Activated T-helper 1 cell treated with anti-CD3 and anti-CD28 coated beads, Interleukin-12 subunit alpha, Interleukin-12 subunit beta, Interleukin-2, Interleukin-4 antibody, amounts not matched to agents 30 ng/mL and 10 ng/mL and 1 ng/mL, durations not matched to agents 14 hours and 24 hours and 36 hours (primary cell): ENCODE measurements at regions not wholly inside any gene's neighbourhood (a gene's known extent, or its start where the extent isn't known, plus 50 kb on each side); places are given as distances from the start of the nearest gene placed in this dataset.
"Not testable (repeated sequence)": the region's sequence is repeated elsewhere in the genome, so short reads cannot be mapped to it uniquely, and the experiment has no call there.

Source experiments
- DNase-seq: peaks from one replicate; pipeline ENCODE4 v3.0.0; 2021; ENCODE audit warnings: low spot score
- H3K27ac Mint-ChIP-seq: one replicate; pipeline ENCODE4 v1.8.0; 2021; ENCODE audit warnings: mild to moderate bottlenecking, mixed read lengths
- H3K27me3 Mint-ChIP-seq: one replicate; pipeline ENCODE4 v1.8.0; 2022; ENCODE audit warnings: mild to moderate bottlenecking, moderate library complexity, mixed read lengths; ENCODE audit not compliant: insufficient read depth
- H3K36me3 Mint-ChIP-seq: one replicate; pipeline ENCODE4 v1.8.0; 2021; ENCODE audit warnings: low read depth, mixed read lengths
- H3K4me1 Mint-ChIP-seq: one replicate; pipeline ENCODE4 v1.8.0; 2021; ENCODE audit warnings: low read depth, mixed read lengths
- H3K4me3 Mint-ChIP-seq: one replicate; pipeline ENCODE4 v1.8.0; 2021; ENCODE audit warnings: mild to moderate bottlenecking, moderate library complexity, mixed read lengths
- H3K9me3 Mint-ChIP-seq: one replicate; pipeline ENCODE4 v1.8.0; 2021; ENCODE audit warnings: mixed read lengths
- intact Hi-C: fragments of 100-400 bp; cut with micrococcal nuclease; formaldehyde crosslinking; loops from one replicate; pipeline ENCODE4 v1.15.1; 2024

DNA sequence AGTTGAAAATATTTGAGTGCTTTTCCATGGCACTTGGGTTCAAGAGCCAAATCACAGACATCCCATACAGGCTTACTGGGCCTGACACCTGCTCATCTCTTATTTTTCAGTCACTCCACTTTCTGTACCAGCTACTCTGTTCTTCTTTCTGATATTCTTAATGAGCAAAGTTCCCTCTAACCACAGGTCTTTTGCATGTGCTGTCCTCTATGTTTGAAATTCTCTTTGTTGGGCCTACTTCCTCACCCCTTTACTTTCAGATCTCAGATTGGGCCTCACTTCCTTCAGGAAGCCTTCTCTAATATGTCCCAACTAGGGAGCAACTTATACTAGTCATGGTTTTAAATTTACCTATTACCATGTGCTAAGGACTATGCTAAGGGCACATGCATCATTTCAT lies 81.8 kb upstream of the RBMS1 start:
- Mint-ChIP-seq H3K4me1 (no peaks in the 10 kb centered on the region), H3K27ac (no peak overlapping the region), H3K4me3 (no peak overlapping the region), H3K27me3 (peaks cover 2% of the 10 kb centered on the region), H3K36me3 (no peaks in the 10 kb centered on the region), H3K9me3 (no peaks in the 10 kb centered on the region)
- intact Hi-C loops, result no loop called here
- DNase-seq, result no peak

DNA sequence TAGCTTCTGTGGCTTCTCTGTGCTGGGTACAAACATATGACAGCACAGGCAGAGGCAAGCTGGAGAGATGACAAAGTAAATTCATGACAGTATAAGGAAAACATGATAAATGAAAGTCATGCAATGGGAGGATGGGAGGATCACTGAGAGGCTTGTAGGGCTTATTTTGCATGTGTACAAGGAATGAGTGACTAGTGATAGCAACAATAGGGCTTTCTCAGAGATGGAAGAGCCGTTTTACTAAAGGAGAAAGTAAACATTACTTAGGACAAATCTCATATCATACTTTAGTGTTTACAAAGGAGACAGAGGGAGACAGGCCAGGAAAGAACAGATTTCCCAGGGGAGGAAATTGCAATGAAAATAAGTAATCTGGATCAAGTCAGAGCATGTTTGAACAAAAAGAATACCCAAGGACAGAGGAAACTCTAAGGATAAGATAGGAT lies 82.5 kb upstream of the RBMS1 start:
- H3K27ac Mint-ChIP-seq, result no peak overlapping the region
- no peaks in the 10 kb centered on the region for H3K36me3 Mint-ChIP-seq
- peaks cover 2% of the 10 kb centered on the region for H3K27me3 Mint-ChIP-seq
- no peak overlapping the region for H3K4me3 Mint-ChIP-seq
- intact Hi-C loops, result no loop called here
- no peaks in the 10 kb centered on the region for H3K9me3 Mint-ChIP-seq
- no peak for DNase-seq
- no peaks in the 10 kb centered on the region for H3K4me1 Mint-ChIP-seq

DNA sequence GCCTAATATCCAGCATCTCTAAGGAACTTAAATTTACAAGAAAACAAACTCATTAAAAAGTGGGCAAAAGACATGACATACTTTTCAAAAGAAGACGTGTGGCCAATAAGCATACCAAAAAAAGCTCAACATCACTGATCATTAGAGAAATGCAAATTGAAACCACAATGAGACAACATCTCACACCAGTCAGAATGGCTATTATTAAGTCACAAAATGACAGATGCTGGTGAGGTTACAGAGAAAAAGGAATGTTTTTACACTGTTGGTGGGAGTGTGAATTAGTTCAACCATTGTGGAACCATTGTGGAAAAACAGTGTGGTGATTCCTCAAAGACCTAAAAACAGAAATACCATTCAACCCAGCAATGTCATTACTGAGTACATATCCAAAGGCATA lies 83.5 kb upstream of the RBMS1 start:
- H3K36me3 Mint-ChIP-seq, H3K9me3 Mint-ChIP-seq, intact Hi-C loops, H3K4me3 Mint-ChIP-seq, H3K27me3 Mint-ChIP-seq, DNase-seq, H3K27ac Mint-ChIP-seq, H3K4me1 Mint-ChIP-seq: not testable (repeated sequence)

DNA sequence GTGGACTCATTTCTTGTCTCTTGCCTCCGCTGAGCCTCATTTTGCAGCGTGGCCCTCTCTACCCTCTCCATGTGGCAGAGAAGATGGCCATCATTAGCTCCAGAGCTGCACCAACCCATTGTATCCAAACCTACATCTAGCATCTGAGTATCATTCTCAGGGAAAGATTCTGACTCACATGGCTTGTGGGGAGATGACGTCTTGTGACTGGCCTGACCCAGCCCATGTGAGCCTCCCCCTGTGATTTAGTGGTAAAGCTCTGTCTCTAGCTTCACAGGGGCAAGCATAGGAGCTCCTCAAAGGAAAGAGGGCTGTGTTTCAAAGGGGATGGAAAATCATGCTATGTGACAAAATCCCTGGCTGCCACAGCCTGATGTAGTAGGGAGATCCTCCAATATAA lies 87.4 kb upstream of the RBMS1 start:
- intact Hi-C loops, result no loop called here
- H3K27ac Mint-ChIP-seq, result no peak overlapping the region

DNA sequence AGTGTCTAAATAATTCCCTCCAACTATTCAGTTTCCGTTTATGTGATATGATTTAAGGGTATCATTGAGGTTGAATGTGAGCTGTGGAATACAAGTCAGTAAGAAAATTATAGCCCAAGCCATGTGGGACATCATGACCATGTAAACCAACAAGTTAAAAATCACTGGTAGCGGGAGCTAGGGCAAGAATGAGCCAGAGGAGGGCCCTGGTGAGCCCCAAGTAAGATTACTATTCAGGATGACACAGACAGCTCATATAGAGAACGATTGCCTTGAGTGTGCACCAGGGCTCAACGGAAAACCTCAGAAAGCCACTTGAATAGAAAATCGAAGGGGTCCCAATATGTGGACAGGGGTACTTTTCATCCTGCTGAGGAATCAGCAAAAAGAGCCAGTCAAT lies 87.8 kb upstream of the RBMS1 start:
- intact Hi-C loops, result no loop called here
- H3K27me3 Mint-ChIP-seq, result peaks cover 2% of the 10 kb centered on the region
- H3K4me3 Mint-ChIP-seq, result no peak overlapping the region
- no peak for DNase-seq
- H3K4me1 Mint-ChIP-seq, result peaks cover 4% of the 10 kb centered on the region
- H3K27ac Mint-ChIP-seq, result no peak overlapping the region
- H3K9me3 Mint-ChIP-seq, result no peaks in the 10 kb centered on the region
- no peaks in the 10 kb centered on the region for H3K36me3 Mint-ChIP-seq

More for the DNA sequence above, 87.4 kb upstream of the RBMS1 start:
- no peak for DNase-seq
- Mint-ChIP-seq H3K27me3 (peaks cover 2% of the 10 kb centered on the region), H3K4me3 (no peak overlapping the region), H3K9me3 (no peaks in the 10 kb centered on the region), H3K4me1 (peaks cover 3% of the 10 kb centered on the region), H3K36me3 (no peaks in the 10 kb centered on the region)

DNA sequence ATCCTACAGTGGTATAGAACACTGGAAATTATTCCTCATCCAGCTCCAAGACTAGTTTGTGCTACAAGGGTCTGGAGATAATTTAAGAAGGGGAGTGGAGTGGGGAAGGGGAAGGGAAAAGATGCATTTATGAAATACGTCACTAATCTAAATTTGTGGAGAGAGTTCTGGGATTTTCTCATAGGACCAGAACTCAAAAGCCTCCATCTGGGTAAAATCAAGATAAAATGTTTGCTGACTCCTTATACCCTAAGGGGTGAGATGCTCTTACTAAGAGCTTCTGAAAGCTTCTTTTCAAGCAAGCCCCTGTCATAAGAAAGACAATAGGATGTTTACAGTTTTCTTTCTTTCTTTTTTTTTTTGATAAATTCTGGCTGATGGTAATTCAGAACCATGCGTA lies 88.5 kb upstream of the RBMS1 start:
- peaks cover 4% of the 10 kb centered on the region for H3K4me1 Mint-ChIP-seq
- DNase-seq, result no peak

DNA sequence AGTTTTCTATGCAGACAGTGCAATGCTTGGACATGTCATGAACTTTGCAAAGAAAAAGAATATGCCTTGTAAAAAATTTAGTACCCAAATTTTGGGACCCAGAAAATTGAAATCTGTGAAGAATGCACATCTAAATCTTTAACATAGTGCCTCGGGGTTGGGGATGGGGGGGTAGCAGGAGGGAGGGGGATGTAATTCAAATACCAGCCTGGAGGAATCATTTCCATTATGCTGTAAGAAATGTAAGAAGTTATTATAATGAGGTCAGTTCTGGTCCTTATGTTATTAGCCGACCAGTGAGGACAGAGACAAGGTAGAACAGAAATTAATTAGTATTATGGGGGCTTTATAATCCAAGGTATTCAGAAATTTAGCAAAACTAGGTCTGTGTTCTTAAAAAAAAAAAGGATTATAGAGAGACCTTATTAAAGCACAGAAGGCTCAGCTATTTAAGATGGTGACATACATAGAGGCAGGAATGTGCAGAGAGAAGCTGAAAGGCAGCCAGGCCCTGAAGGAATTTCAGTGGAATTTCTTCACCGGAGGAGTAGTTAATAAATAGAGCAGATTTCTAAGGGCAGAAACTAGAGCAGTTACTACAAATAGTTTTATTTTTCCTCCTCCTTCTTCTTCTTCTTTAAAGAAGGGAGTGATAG lies 89.0 kb upstream of the RBMS1 start:
- H3K27ac Mint-ChIP-seq, result no peak overlapping the region

More for the DNA sequence above, 88.5 kb upstream of the RBMS1 start:
- H3K9me3 Mint-ChIP-seq, result no peaks in the 10 kb centered on the region
- no peak overlapping the region for H3K27ac Mint-ChIP-seq
- H3K4me3 Mint-ChIP-seq, result no peak overlapping the region
- peaks cover 2% of the 10 kb centered on the region for H3K27me3 Mint-ChIP-seq
- intact Hi-C loops, result no loop called here
- no peaks in the 10 kb centered on the region for H3K36me3 Mint-ChIP-seq

DNA sequence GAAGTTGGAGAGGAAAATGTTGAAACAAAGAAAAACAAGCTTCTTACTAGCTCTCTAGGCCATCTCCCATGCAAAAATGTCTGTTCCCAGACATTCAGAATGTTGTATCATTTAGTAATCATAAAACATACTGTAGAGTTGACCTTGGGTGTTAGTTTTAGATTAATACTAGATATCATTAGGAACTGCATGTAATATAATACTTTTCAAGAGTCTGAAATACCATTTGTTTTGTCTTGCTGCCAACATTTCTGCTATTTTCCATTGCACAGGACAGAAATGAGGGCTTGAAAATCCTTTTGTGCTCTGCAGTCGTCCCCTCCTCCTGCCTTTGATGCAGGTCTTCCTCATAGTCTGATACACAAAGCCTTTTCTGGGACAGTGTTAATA lies 89.5 kb upstream of the RBMS1 start:
- intact Hi-C loops, result no loop called here
- Mint-ChIP-seq H3K9me3 (no peaks in the 10 kb centered on the region), H3K27me3 (peaks cover 2% of the 10 kb centered on the region)

More for the DNA sequence above, 89.0 kb upstream of the RBMS1 start:
- Mint-ChIP-seq H3K27me3 (peaks cover 2% of the 10 kb centered on the region), H3K4me3 (no peak overlapping the region), H3K9me3 (no peaks in the 10 kb centered on the region), H3K4me1 (peaks cover 4% of the 10 kb centered on the region), H3K36me3 (no peaks in the 10 kb centered on the region)
- no peak for DNase-seq
- intact Hi-C loops, result no loop called here

DNA sequence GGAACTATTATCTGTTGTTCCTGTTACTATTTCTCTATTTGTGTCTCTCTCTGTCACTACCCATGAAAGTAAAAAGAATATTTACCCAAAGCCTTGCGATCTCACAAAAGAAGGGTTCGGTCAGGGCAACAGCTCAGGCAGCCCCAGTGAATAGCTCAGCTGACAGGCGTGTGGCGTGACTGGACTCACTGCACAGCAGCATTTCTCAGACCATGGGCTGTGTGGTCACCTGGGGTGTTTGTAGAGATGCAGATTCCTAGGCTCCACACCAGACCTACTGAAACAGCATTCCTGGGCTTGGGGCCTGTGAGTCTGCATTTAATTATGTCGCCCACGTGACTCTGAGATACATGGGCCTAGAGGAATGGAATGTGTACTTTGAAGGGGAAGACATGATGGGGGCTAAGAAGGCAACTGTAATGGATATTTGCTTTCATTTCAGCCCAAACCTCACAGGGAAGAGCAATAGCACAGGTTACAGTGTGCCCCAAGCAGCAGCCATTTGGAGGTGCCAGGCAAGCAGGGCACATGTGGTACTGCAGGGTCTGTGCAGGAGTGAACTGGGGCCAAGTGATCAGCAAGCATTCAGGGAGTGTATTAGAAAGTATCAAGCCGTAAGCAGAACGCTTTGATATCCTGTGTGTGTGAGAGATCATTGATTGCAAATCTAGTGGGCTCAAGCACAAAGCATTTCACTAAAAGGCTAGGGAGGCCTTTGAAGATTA lies 90.4 kb upstream of the RBMS1 start:
- no peak overlapping the region for H3K4me3 Mint-ChIP-seq
- no peak overlapping the region for H3K27ac Mint-ChIP-seq
- peaks cover 2% of the 10 kb centered on the region for H3K27me3 Mint-ChIP-seq
- intact Hi-C loops, result no loop called here
- DNase-seq, result no peak
- no peaks in the 10 kb centered on the region for H3K9me3 Mint-ChIP-seq
- peaks cover 4% of the 10 kb centered on the region for H3K4me1 Mint-ChIP-seq
- no peaks in the 10 kb centered on the region for H3K36me3 Mint-ChIP-seq

More for the DNA sequence above, 89.5 kb upstream of the RBMS1 start:
- DNase-seq, result no peak
- Mint-ChIP-seq H3K27ac (no peak overlapping the region), H3K4me1 (peaks cover 4% of the 10 kb centered on the region), H3K4me3 (no peak overlapping the region), H3K36me3 (no peaks in the 10 kb centered on the region)

DNA sequence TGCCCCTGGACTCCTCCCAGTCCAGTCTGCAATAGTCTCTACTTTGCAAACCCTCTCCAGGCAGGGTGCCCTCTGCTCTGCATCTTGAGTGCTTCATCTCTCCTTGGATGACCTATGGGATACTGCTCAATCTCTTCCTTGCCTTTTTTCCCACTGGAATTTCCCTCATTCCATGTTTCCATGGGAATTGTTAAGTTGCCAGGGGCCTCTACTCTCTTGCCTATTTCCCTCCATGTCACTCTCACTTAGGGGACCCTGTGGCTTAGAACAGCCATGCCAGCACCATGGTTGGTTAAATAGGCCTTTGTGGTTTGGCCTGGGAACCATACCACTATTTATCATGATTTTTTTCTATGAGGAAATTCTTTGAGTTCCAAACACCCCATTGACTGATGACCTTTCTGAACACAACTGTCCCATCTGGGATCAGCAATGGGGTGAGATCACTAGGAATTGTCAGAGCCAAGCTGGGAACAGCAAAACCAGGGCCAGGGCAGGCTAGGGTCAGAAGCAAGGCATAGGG lies 91.4 kb upstream of the RBMS1 start:
- peaks cover 4% of the 10 kb centered on the region for H3K4me1 Mint-ChIP-seq
- no peaks in the 10 kb centered on the region for H3K27me3 Mint-ChIP-seq
- no peak overlapping the region for H3K4me3 Mint-ChIP-seq
- H3K9me3 Mint-ChIP-seq, result peaks cover 3% of the 10 kb centered on the region
- H3K36me3 Mint-ChIP-seq, result no peaks in the 10 kb centered on the region
- intact Hi-C loops, result no loop called here
- H3K27ac Mint-ChIP-seq, result no peak overlapping the region
- DNase-seq, result no peak

DNA sequence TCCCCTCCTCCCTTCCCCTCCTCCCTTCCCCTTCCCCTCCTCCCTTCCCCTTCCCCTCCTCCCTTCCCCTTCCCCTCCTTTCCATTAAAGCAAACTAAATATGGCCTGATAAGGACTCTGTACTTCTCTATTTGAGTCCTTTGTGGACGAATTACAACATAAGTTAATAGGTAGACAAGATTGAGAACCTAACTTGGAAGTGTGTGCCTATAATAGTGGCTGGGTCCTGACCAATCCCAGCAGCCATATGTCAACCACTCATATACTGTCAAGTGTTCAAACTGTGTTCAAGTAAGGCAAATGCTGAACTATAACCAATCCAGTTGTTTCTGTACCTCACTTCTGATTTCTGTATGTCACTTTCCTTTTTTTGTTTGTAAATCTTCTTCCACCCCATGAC lies 97.1 kb upstream of the RBMS1 start:
- Mint-ChIP-seq H3K27ac (peak overlapping the region; percentile 53), H3K27me3 (no peaks in the 10 kb centered on the region), H3K4me1 (peaks cover 4% of the 10 kb centered on the region), H3K9me3 (peaks cover 16% of the 10 kb centered on the region), H3K36me3 (peaks cover 2% of the 10 kb centered on the region), H3K4me3 (no peak overlapping the region)
- intact Hi-C loops, result loop anchor here (1.0 to 5.0 kb wide), 2 partner anchors 83 to 183 kb away; no protein-coding TSS in a partner anchor
- no peak for DNase-seq

DNA sequence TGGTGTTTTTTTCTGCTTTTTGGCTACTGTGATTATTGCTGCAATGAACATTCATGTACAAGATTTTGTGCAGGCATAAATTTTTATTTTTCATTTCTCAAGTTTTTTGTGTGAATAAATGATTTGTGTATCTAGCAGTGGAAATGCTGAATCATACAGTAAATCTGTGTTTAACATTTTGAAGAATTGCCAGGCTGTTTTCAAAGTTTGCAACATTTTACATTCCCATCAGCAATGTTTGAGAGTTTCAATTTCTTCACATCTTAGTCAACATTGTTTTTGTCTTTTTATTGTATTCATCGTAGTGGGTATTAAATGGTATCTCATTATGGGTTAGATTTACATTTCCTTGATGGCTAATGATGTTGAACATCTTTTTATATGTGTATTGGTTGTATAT lies 98.8 kb upstream of the RBMS1 start:
- peaks cover 16% of the 10 kb centered on the region for H3K9me3 Mint-ChIP-seq
- H3K27me3 Mint-ChIP-seq, result no peaks in the 10 kb centered on the region
- DNase-seq, result no peak
- no peak overlapping the region for H3K27ac Mint-ChIP-seq
- intact Hi-C loops, result loop anchor here (5.0 kb wide), 1 partner anchor 185 kb away; no protein-coding TSS in a partner anchor
- peaks cover 2% of the 10 kb centered on the region for H3K36me3 Mint-ChIP-seq
- no peaks in the 10 kb centered on the region for H3K4me1 Mint-ChIP-seq
- H3K4me3 Mint-ChIP-seq, result no peak overlapping the region

DNA sequence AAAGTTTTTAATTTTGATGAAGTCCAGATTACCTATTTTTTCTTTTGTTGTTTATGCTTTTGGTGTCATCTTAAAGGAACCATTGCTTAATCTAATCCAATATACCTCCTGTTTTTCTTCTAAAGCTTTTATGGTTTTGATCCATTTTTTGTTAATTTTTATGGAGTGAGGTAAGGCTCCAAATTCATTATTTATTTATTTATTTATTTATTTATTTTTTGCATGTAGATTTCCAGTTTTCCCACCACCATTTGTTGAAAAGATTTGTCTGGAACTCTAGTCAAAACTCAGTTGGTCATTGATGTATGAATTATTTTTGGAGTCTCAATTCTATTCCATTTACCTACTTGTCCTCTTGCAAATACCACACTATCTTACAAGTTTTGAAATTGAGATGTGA lies 99.4 kb upstream of the RBMS1 start:
- no peak for DNase-seq
- H3K9me3 Mint-ChIP-seq, result peaks cover 16% of the 10 kb centered on the region
- H3K4me1 Mint-ChIP-seq, result no peaks in the 10 kb centered on the region
- H3K27me3 Mint-ChIP-seq, result no peaks in the 10 kb centered on the region
- peaks cover 2% of the 10 kb centered on the region for H3K36me3 Mint-ChIP-seq
- intact Hi-C loops, result loop anchor here (5.0 kb wide), 1 partner anchor 186 kb away; no protein-coding TSS in a partner anchor
- H3K4me3 Mint-ChIP-seq, result no peak overlapping the region
- H3K27ac Mint-ChIP-seq, result no peak overlapping the region
